ENCODE measurements at regions not wholly inside any gene's neighbourhood (a gene's known extent, or its start where the extent isn't known, plus 50 kb on each side); places are given as distances from the start of the nearest gene placed in this dataset.

- no peak overlapping the region for H3K4ac ChIP-seq (ENCODE audit: low read depth, low read length)
- no peak overlapping the region for H3K18ac ChIP-seq (ENCODE audit: insufficient read length, low read depth, low read length)
- Mint-ChIP-seq H3K4me3 (no peak overlapping the region), H3K4me1 (peaks cover 19 to 29% of the 10 kb centered on the region in 2 experiments), H3K27me3 (ENCODE audit: low read depth) (peaks cover 18% of the 10 kb centered on the region), H3K36me3 (ENCODE audit: insufficient read depth in 1 of 3, low read depth in 3 of 3) (peaks cover 0 to 7% (median 0%) of the 10 kb centered on the region in 3 experiments; a peak in 3 of 7 replicates), H3K27ac (peak overlapping the region in 1 of 3 experiments; percentile 33; a peak in 2 of 7 replicates), H3K9me3 (peaks cover 0 to 12% of the 10 kb centered on the region in 2 experiments; a peak in 2 of 5 replicates)
- no peak overlapping the region for H4K5ac ChIP-seq (ENCODE audit: insufficient read length, low read depth, low read length)
- H3K9ac ChIP-seq (ENCODE audit: extremely low read depth, insufficient read length, low read length): no peak overlapping the region
- no peaks in the 10 kb centered on the region for H3K23me2 ChIP-seq (ENCODE audit: insufficient read length, low read depth, low read length, poor library complexity, severe bottlenecking)
- H3K4me2 ChIP-seq (ENCODE audit: insufficient read depth, insufficient read length, low read length): no peak overlapping the region
- H2AFZ ChIP-seq (ENCODE audit: low read length): no peak overlapping the region
- no peaks in the 10 kb centered on the region for H3K79me1 ChIP-seq (ENCODE audit: insufficient read depth, low read depth, low read length, poor library complexity, severe bottlenecking)
- H3K27me3 ChIP-seq (ENCODE audit: insufficient read depth, low read length): no peaks in the 10 kb centered on the region
- no peak overlapping the region for H2BK15ac ChIP-seq (ENCODE audit: low read depth, low read length)
- H4K20me1 ChIP-seq (ENCODE audit: control insufficient read depth, insufficient read depth, insufficient read length): no peaks in the 10 kb centered on the region
- no CpG with 5 or more reads among the region's 4 CpGs for WGBS (ENCODE audit: extremely low coverage, insufficient read length, low lambda C conversion rate)
- no peak overlapping the region for H2BK5ac ChIP-seq (ENCODE audit: insufficient read length, low read length)
- TF ChIP-seq, protein P1, sequence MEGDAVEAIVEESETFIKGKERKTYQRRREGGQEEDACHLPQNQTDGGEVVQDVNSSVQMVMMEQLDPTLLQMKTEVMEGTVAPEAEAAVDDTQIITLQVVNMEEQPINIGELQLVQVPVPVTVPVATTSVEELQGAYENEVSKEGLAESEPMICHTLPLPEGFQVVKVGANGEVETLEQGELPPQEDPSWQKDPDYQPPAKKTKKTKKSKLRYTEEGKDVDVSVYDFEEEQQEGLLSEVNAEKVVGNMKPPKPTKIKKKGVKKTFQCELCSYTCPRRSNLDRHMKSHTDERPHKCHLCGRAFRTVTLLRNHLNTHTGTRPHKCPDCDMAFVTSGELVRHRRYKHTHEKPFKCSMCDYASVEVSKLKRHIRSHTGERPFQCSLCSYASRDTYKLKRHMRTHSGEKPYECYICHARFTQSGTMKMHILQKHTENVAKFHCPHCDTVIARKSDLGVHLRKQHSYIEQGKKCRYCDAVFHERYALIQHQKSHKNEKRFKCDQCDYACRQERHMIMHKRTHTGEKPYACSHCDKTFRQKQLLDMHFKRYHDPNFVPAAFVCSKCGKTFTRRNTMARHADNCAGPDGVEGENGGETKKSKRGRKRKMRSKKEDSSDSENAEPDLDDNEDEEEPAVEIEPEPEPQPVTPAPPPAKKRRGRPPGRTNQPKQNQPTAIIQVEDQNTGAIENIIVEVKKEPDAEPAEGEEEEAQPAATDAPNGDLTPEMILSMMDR (conservative IDR thresholded peaks at IDR 0.05): no peak
- H3T11ph ChIP-seq (ENCODE audit: low read length): no peak overlapping the region
- no peaks in the 10 kb centered on the region for H3K79me2 ChIP-seq (ENCODE audit: insufficient read depth, low read length)
- H2BK20ac ChIP-seq (ENCODE audit: low read depth, low read length, poor library complexity, severe bottlenecking): no peak overlapping the region
- H3K4me1 ChIP-seq (ENCODE audit: insufficient read depth, low read length): no peaks in the 10 kb centered on the region
- no peak overlapping the region for H2AK5ac ChIP-seq (ENCODE audit: insufficient read length, low read length)
- H4K8ac ChIP-seq (replicated peaks; ENCODE audit: insufficient read length, low read depth, low read length): no peak overlapping the region
- H3K27ac ChIP-seq (ENCODE audit: insufficient read length, low read depth, low read length): no peak overlapping the region
- H3K14ac ChIP-seq (ENCODE audit: insufficient read depth, low read length): no peak overlapping the region
- no peak overlapping the region for H3K23ac ChIP-seq (ENCODE audit: insufficient read length, low read depth, low read length)
- no peak overlapping the region for H2BK12ac ChIP-seq (ENCODE audit: insufficient read length, low read depth, low read length)
- H4K91ac ChIP-seq (ENCODE audit: insufficient read length, low read depth, low read length): no peak overlapping the region
- no peak overlapping the region for H3K56ac ChIP-seq (ENCODE audit: insufficient read length, low read depth, low read length)
- peak; percentile 41 for DNase-seq
- no peaks in the 10 kb centered on the region for H3K9me3 ChIP-seq (ENCODE audit: control insufficient read depth, low read depth, low read length)
- H2BK120ac ChIP-seq (ENCODE audit: low read depth, low read length, poor library complexity, severe bottlenecking): no peak overlapping the region
These were observed 65.2 kb upstream of the TNR start for GRCh38 chr1:175808573-175808972.

Data from H9 (cell line).